NT2/D1 (cell line): ENCODE measurements at regions not wholly inside any gene's neighbourhood (a gene's known extent, or its start where the extent isn't known, plus 50 kb on each side); places are given as distances from the start of the nearest gene placed in this dataset.

ENCODE experiments used
- SUZ12 ChIP-seq: IDR thresholded peaks from 2 replicates; pipeline ENCODE4 v1.6.1; 2011; ENCODE audit not compliant: insufficient read length, insufficient read depth; ENCODE audit errors: extremely low read depth
- YY1 ChIP-seq: IDR thresholded peaks from 2 replicates; pipeline ENCODE4 v1.6.1; 2011; ENCODE audit not compliant: insufficient read length, insufficient read depth
- ZNF274 ChIP-seq: IDR thresholded peaks from 2 replicates; pipeline ENCODE4 v1.6.1; 2011; ENCODE audit warnings: mild to moderate bottlenecking, low read depth, low read length

DNA sequence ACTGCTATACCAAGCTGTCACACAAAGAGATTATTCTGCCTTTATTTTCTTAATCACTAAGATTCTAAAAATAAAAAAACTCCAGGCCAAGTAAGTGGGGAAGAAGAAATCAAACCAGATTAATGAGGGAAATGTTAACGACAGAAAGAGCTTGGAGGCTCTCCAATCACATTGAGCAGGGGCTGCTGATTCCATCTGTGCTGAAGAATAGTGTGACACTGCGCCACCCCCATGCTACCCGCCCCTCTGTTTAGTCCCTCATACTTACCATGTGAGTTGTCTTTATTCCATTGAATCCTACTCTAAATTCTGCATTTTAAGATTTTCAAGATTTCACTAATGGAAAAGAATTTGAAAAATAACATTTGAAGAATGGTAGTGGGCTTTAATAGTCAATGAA is 998.0 kb upstream of the CDH2 start:
- TF ChIP-seq ZNF274 (no peak), YY1 (no peak), SUZ12 (no peak)
